ENCODE measurements at regions not wholly inside any gene's neighbourhood (a gene's known extent, or its start where the extent isn't known, plus 50 kb on each side); places are given as distances from the start of the nearest gene placed in this dataset.

DNA sequence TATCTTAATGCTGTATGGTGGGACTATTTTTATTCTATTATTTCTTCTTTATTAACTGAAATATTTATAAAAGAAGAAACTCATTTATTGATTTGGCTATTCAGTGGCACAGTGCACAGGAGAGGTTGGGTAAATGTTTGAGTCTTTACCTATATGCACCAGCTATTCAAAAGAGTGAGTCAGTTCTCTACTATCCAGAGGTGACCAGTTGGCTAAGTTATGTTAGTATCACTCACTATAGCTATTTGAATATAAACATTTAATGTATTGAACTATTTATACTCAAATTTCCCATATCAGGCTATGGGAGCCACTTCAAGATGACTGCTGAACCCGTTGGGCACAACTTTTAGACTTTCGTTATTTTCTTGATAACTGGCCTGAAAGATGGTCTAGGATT lies 106.1 kb upstream of the VEGFC start:
- TF ChIP-seq CTCF (IDR thresholded peaks at IDR 0.05) (no peak), EP300 (IDR thresholded peaks at IDR 0.05) (no peak), POLR2AphosphoS5 (IDR thresholded peaks at IDR 0.05) (no peak), POLR2A (IDR thresholded peaks at IDR 0.05) (no peak)

Measured in suprapubic skin (tissue), 4 donors.